Activated T-cell treated with anti-CD3 and anti-CD28 coated beads, Interleukin-2, amount 50 U/mL, for 48 hours (primary cell): ENCODE measurements at regions not wholly inside any gene's neighbourhood (a gene's known extent, or its start where the extent isn't known, plus 50 kb on each side); places are given as distances from the start of the nearest gene placed in this dataset.
"Not testable (repeated sequence)": the region's sequence is repeated elsewhere in the genome, so short reads cannot be mapped to it uniquely, and the experiment has no call there.

Source experiments
- DNase-seq, 2 experiments: peaks; one replicate each; pipeline ENCODE4 v3.0.0-alpha.2; 2020

GRCh38 chr4:189126040-189126439, 814.6 kb upstream of the FRG1 start:
- no peak for DNase-seq

DNA sequence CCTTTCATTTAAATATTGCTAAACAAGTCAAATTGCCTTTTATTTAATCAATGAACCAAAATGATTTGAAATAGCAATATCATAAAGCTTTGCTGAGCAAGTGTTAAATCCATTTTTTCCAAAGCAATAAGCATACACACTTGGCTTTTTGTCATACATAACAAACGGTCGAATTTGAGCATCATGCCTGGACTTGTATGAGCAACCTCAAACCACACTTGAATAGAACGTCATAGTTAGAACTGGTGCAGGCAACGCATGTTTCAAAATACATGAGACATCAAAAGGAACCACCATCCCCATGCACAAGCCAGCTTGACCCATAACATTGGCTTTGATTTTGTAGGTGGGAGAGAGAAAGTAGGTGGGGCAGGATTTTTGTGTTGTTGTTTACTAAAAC, 812.3 kb upstream of the FRG1 start:
- no peak for DNase-seq

GRCh38 chr4:189129044-189129694, 811.5 kb upstream of the FRG1 start:
- DNase-seq: no peak

GRCh38 chr4:189131118-189131517, 809.6 kb upstream of the FRG1 start:
- no peak for DNase-seq

DNA sequence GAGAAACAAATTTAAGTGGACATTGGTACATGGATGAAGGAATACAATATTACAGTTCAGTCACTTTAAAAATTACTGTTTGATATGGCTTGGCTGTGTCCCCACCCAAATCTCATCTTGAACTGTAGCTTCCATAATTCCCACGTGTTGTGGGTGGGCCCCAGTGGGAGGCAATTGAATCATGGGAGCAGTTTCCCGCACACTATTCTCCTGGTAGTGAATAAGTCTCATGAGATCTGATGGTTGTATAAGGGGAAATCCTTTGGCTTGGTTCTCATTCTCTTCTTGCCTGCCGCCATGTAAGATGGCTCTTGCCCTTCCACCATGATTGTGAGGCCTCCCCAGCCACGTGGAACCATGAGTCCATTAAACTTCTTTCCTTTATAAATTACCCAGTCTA, 804.2 kb upstream of the FRG1 start:
- DNase-seq: no peak

GRCh38 chr4:189143263-189143952, 797.3 kb upstream of the FRG1 start:
- no peak for DNase-seq

DNA sequence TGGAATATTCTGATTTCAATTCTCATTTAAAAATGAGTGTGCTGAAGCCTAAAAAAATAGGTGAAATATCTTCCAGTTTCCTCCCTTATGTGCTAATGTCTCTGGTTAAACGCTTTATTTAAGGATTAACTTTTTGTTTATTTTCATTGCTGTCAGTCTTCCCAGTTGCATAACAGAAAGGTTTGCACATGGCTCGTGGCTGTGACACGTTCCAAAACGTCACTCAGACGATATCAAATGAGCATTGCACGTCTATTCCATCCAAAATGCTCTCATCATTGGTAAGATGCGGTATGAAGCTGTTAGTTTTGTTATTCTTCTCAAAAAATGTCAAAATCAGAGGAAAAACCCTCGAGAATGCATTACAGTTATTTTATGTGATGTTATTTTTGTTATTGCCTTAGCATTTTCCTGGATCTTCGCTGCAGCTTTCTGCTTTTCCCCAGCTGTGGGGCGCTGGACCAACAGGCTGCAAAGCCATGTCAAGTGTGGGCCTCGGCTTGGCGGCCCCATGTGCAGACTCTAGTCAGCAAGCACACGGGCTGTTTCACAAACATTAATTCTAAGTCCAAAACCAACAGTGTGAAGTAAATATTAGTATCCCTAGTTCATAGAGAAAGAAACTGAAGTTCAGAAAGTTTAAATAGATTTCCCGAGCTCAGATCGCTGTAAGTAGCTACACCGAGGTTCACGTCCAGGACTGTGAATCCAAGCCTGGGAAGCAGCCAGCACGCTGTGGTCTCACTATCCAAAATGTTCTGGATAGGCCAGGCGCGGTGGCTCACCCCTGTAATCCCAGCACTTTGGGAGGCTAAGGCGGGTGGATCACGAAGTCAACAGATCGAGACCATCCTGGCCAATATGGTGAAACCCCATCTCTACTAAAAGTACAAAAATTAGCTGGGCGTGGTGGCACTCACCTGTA, 793.4 kb upstream of the FRG1 start:
- DNase-seq: no peak

GRCh38 chr4:189155083-189155482, 785.6 kb upstream of the FRG1 start:
- DNase-seq: not testable (repeated sequence)

DNA sequence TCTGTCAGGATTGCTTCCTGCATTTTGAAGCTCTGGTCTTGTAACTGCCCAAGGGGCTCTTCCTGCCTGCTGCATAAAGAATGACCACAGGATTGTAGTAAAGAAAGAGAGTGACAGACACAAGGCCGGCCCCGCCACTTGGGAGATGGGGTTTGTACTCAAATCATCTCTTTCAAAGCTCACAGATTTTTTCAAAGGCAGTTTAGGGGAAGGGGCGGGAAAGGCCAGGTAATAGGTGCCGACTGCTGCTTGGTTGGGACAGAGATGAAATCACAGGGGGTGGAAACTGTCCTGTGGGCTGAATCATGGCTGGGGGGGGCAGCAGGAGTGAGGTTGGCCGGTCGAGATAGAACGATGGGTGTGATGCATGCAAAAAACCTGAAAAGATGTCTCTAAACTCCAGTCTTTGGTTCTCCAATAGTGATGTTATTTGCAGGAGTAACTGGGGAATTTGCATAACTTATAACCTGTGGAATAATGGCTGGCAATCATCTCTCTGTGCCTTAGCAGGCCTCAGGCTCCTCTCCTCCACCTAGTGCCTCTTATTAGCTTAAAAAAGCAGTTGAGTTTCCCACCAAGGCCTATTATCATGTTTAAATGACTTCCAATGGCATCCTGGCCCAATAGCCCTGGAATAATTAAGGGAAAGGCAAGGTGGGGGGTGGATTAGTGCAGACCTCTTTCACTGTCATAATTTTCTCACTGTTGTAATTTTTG, 778.4 kb upstream of the FRG1 start:
- DNase-seq: no peak

DNA sequence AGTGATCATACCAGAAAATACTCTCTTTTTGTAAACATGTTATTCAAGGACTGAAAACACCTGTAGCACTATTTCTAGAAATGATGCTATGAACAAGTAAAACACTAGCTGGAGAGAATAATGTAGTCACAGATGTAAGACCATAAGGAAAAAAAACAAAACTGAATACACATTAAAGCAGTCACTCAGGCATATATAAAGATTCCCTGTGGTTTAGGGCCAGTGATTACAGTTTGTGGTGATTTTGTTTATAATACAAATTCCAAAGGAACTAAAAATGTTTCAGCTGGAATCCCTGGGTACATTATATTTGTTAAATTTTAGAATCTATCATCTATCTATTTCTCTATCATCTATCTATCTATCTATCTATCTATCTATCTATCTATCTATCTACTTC, 777.8 kb upstream of the FRG1 start:
- DNase-seq: no peak

DNA sequence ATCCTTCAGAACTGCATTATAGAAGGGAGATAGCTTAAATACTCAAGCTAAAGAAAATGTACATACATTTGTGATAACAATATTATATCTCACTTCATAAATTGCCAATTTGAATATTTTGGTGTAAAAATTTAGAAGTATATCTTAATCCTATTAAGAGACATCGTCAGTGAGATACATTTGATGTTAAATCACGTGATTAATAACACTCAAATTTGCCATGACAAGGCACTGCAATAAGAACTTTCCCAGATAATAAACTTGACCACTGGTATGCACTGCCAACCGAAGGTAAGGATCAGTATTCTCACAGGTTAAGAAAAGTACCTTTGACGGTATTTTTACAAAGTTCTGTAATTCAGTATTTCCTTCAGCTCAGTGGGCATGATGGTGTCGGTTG, 764.7 kb upstream of the FRG1 start:
- no peak for DNase-seq

DNA sequence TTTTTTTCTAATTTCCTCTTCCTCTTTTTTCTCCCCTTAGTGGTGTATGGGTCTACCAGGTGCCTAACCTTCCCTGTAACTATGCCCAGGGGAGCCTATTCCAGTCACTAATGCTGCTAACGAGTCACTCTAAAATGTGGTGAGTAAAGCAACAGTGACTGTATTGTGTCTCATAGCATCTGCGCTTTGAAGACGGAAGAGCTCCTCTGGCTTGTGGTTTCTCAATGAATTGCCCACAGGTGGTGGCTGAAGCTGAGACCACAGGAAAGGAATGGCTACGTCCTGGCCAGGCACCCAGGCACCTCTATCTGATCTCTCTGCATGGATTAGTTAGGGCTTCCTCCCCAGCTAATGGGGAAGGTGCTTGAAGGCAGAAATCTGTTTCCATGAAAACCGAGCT, 763.5 kb upstream of the FRG1 start:
- DNase-seq: no peak

GRCh38 chr4:189178125-189178746, 762.4 kb upstream of the FRG1 start:
- no peak for DNase-seq

DNA sequence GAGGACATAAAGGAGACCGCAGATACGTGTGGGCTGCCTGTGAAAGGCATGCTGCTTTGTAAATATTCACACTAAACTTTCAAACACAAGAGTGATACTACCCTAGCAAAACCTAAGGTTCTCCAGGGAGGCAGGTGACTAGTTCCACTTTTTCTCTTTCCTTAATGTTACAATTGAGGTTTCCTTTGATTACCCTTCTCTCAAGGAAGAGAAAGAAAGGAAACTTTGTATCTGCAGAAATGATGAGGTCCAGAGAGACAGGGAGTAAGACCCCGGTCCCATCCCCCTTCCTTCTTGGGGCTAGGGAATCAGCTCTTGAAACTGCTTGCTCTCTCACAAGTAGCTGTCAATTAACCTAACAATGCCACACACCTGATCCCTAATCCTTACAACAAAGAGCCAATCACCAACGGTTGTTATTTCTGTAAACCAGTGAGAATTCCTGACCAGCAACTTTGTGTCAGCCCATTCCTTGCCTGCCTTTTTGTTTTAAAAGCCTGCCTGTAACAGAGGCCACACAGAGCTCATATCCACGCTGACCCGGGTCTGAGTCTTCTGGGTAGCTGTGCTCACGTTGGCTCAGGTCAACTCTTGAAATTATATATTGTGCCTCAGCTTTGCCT, 754.8 kb upstream of the FRG1 start:
- no peak for DNase-seq

- no peak for DNase-seq
Measured at GRCh38 chr4:189187531-189188052, 753.1 kb upstream of the FRG1 start.

GRCh38 chr4:189198624-189199023, 742.0 kb upstream of the FRG1 start:
- no peak for DNase-seq

- DNase-seq: no peak
Measured at GRCh38 chr4:189200353-189200752, 740.3 kb upstream of the FRG1 start.

- DNase-seq: peak; percentile 23 to 38
Measured at GRCh38 chr4:189202182-189202868, 738.3 kb upstream of the FRG1 start.

GRCh38 chr4:189202869-189203271, 737.8 kb upstream of the FRG1 start:
- no peak for DNase-seq

GRCh38 chr4:189204616-189205015, 736.1 kb upstream of the FRG1 start:
- DNase-seq: no peak

GRCh38 chr4:189206953-189207352, 733.7 kb upstream of the FRG1 start:
- DNase-seq: no peak
